Ishikawa (cell line): ENCODE measurements at regions not wholly inside any gene's neighbourhood (a gene's known extent, or its start where the extent isn't known, plus 50 kb on each side); places are given as distances from the start of the nearest gene placed in this dataset.

Source experiments
- CEBPB ChIP-seq: IDR thresholded peaks from 2 replicates; pipeline ENCODE4 v1.6.1; 2012
- CREB1 ChIP-seq: IDR thresholded peaks from 2 replicates; pipeline ENCODE4 v1.6.1; 2012; ENCODE audit warnings: low read depth
- EGR1 ChIP-seq: IDR thresholded peaks from 2 replicates; pipeline ENCODE4 v1.6.1; 2012
- EP300 ChIP-seq: IDR thresholded peaks from 2 replicates; pipeline ENCODE4 v1.6.1; 2012; ENCODE audit warnings: borderline replicate concordance
- NFIC ChIP-seq: IDR thresholded peaks from 2 replicates; pipeline ENCODE4 v1.6.1; 2012
- RAD21 ChIP-seq: IDR thresholded peaks from 2 replicates; pipeline ENCODE4 v1.6.1; 2012; ENCODE audit warnings: low read depth
- TAF1 ChIP-seq: IDR thresholded peaks from 2 replicates; pipeline ENCODE4 v1.6.1; 2012; ENCODE audit warnings: low read depth, mild to moderate bottlenecking
- TCF12 ChIP-seq: IDR thresholded peaks from 2 replicates; pipeline ENCODE4 v1.6.1; 2012; ENCODE audit warnings: low read depth
- TEAD4 ChIP-seq: IDR thresholded peaks from 2 replicates; pipeline ENCODE4 v1.6.1; 2012
- YY1 ChIP-seq: IDR thresholded peaks from 2 replicates; pipeline ENCODE4 v1.6.1; 2012; ENCODE audit warnings: low read depth
- ZBTB7A ChIP-seq: IDR thresholded peaks from 2 replicates; pipeline ENCODE4 v1.6.1; 2012; ENCODE audit warnings: low read depth
- TF ChIP-seq, protein P1 (sequence below): IDR thresholded peaks from 2 replicates; pipeline ENCODE4 v1.6.1; 2012
- TF ChIP-seq, protein P2 (sequence below): IDR thresholded peaks from 2 replicates; pipeline ENCODE4 v1.6.1; 2012; ENCODE audit warnings: low read depth, mild to moderate bottlenecking
- TF ChIP-seq, protein P3 (sequence below): IDR thresholded peaks from 2 replicates; pipeline ENCODE4 v1.6.1; 2012

DNA sequence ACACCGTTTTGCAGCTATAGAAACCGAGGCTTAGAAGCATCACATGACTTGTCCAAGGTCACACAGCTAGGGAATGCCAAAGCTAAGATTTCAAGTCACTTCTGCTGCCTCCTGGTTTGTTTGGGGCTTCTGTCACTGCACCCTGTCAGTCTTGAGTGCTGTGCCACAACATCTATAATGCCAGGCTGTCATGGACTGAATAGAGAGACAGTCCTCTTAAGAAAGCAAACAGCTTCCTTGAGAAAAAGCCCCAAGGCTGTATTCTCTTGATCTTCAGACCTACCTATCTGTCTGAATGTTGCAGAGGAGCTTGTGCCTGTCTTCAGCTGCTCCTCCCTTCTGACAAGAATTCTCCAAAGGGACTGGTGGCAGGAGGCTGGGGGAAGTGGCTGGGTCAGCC lies 81.6 kb downstream of the OLFM4 start:
- TF ChIP-seq, protein P1, sequence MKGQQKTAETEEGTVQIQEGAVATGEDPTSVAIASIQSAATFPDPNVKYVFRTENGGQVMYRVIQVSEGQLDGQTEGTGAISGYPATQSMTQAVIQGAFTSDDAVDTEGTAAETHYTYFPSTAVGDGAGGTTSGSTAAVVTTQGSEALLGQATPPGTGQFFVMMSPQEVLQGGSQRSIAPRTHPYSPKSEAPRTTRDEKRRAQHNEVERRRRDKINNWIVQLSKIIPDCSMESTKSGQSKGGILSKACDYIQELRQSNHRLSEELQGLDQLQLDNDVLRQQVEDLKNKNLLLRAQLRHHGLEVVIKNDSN = no peak
- no peak for TF ChIP-seq TEAD4
- no peak for TF ChIP-seq EGR1
- no peak for TF ChIP-seq TCF12
- TF ChIP-seq EP300 = no peak
- TF ChIP-seq, protein P2, sequence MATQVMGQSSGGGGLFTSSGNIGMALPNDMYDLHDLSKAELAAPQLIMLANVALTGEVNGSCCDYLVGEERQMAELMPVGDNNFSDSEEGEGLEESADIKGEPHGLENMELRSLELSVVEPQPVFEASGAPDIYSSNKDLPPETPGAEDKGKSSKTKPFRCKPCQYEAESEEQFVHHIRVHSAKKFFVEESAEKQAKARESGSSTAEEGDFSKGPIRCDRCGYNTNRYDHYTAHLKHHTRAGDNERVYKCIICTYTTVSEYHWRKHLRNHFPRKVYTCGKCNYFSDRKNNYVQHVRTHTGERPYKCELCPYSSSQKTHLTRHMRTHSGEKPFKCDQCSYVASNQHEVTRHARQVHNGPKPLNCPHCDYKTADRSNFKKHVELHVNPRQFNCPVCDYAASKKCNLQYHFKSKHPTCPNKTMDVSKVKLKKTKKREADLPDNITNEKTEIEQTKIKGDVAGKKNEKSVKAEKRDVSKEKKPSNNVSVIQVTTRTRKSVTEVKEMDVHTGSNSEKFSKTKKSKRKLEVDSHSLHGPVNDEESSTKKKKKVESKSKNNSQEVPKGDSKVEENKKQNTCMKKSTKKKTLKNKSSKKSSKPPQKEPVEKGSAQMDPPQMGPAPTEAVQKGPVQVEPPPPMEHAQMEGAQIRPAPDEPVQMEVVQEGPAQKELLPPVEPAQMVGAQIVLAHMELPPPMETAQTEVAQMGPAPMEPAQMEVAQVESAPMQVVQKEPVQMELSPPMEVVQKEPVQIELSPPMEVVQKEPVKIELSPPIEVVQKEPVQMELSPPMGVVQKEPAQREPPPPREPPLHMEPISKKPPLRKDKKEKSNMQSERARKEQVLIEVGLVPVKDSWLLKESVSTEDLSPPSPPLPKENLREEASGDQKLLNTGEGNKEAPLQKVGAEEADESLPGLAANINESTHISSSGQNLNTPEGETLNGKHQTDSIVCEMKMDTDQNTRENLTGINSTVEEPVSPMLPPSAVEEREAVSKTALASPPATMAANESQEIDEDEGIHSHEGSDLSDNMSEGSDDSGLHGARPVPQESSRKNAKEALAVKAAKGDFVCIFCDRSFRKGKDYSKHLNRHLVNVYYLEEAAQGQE = no peak
- no peak for TF ChIP-seq RAD21
- TF ChIP-seq TAF1 = no peak
- no peak for TF ChIP-seq YY1
- TF ChIP-seq, protein P3, sequence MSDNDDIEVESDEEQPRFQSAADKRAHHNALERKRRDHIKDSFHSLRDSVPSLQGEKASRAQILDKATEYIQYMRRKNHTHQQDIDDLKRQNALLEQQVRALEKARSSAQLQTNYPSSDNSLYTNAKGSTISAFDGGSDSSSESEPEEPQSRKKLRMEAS = no peak
- TF ChIP-seq CREB1 = no peak
- TF ChIP-seq NFIC = no peak
- TF ChIP-seq ZBTB7A = no peak
- TF ChIP-seq CEBPB = no peak
